Mammary epithelial cell (primary cell): ENCODE measurements at regions not wholly inside any gene's neighbourhood (a gene's known extent, or its start where the extent isn't known, plus 50 kb on each side); places are given as distances from the start of the nearest gene placed in this dataset.

Source experiments
- EZH2 ChIP-seq: IDR thresholded peaks from 2 replicates; pipeline ENCODE4 v1.6.1; 2012; ENCODE audit warnings: low read length, inconsistent platforms, borderline replicate concordance
- TF ChIP-seq, protein P1 (sequence below), 2 donors: IDR thresholded peaks in 1 of 2; conservative IDR thresholded peaks in 1 of 2; 2 replicates each; pipeline ENCODE4 v1.5.1; 2011 to 2012; ENCODE audit warnings: inconsistent platforms in 2 of 2, low read length in 2 of 2, mild to moderate bottlenecking in 2 of 2, control low read depth in 1 of 2, low read depth in 1 of 2; ENCODE audit not compliant: insufficient read depth in 1 of 2; ENCODE audit errors: extremely low read depth in 1 of 2

DNA sequence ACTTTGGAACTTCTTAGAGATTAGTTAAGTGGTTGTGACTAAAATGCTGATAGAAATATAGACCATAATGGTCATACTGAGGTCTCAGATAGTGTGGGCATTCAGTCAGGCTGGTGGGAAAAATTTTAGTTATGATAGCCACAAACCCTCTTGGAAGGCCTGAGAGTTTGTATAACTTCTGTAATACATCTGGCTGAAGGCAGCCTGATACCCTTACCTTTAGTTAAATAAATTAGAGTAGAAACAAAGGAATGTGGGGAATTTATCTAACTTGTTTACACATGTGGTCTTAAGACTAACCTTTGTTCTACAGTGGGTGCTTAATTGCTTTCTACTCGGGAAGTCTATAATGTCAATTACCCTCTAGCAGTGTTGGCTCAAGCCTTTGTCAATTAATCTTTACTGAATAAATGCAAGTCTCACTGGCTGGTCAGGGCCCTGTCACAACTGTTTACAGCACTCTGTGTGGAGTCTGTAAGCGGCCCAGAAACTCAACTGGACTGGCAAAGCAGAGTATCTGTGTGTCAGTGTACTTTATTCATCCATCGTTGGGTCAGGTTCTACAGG lies 184.0 kb downstream of the FBXO4 start:
- TF ChIP-seq EZH2: no peak
- TF ChIP-seq, protein P1, sequence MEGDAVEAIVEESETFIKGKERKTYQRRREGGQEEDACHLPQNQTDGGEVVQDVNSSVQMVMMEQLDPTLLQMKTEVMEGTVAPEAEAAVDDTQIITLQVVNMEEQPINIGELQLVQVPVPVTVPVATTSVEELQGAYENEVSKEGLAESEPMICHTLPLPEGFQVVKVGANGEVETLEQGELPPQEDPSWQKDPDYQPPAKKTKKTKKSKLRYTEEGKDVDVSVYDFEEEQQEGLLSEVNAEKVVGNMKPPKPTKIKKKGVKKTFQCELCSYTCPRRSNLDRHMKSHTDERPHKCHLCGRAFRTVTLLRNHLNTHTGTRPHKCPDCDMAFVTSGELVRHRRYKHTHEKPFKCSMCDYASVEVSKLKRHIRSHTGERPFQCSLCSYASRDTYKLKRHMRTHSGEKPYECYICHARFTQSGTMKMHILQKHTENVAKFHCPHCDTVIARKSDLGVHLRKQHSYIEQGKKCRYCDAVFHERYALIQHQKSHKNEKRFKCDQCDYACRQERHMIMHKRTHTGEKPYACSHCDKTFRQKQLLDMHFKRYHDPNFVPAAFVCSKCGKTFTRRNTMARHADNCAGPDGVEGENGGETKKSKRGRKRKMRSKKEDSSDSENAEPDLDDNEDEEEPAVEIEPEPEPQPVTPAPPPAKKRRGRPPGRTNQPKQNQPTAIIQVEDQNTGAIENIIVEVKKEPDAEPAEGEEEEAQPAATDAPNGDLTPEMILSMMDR (conservative IDR thresholded peaks at IDR 0.05 in 1 of 2, IDR thresholded peaks at IDR 0.05 in 1 of 2; ENCODE audit: extremely low read depth in 1 of 2, insufficient read depth in 1 of 2, low read depth in 1 of 2, low read length in 2 of 2): no peak
